ENCODE measurements at regions not wholly inside any gene's neighbourhood (a gene's known extent, or its start where the extent isn't known, plus 50 kb on each side); places are given as distances from the start of the nearest gene placed in this dataset.

DNA sequence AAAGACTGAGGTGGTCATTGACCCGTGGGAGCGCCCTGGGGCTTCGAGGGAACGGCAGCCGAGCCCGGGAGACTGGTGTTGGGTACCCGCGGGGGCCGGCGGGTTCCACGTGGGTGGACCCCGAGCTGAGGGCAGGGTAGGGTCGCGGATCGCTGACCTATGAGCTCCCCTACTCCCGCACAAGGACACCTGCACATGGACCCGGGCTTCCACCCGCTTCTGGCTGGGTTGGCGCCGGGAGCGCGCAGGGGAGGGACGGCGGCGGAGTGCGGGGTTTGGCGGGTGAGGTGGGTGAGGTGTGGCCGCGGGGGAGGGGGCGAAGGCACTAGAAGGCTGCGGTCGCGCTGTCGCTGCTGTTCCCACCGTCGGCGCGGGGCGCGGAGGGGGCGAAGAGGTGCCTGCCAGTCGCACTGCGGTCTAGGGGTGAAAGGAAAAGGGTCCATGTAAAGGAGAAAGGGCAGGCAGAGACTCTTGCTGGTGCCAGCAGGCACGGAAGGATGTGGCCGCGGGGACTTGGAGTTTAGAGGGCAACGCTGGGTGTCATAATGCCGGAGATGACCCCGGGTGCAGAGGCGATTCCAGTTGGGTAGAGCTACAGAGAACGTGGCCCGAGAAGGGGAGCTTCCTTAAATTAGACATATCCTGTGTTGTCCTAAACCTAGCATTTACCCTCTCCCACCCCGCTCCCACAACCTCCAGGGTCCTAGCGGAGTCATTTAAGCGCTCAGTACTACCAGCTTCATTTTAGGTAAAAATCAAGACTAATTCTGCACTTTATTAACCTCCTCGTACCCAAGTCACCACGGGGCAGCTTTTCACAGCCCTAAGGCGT, 245.9 kb upstream of the TOPAZ1 start:
- in situ Hi-C loops (cut with HindIII; ENCODE audit: low pct_unique_long_range_greater_than_20kb, low sequenced_read_pairs): no loop called here
- peak; percentile 38 for DNase-seq (ENCODE audit: low read depth)

DNA sequence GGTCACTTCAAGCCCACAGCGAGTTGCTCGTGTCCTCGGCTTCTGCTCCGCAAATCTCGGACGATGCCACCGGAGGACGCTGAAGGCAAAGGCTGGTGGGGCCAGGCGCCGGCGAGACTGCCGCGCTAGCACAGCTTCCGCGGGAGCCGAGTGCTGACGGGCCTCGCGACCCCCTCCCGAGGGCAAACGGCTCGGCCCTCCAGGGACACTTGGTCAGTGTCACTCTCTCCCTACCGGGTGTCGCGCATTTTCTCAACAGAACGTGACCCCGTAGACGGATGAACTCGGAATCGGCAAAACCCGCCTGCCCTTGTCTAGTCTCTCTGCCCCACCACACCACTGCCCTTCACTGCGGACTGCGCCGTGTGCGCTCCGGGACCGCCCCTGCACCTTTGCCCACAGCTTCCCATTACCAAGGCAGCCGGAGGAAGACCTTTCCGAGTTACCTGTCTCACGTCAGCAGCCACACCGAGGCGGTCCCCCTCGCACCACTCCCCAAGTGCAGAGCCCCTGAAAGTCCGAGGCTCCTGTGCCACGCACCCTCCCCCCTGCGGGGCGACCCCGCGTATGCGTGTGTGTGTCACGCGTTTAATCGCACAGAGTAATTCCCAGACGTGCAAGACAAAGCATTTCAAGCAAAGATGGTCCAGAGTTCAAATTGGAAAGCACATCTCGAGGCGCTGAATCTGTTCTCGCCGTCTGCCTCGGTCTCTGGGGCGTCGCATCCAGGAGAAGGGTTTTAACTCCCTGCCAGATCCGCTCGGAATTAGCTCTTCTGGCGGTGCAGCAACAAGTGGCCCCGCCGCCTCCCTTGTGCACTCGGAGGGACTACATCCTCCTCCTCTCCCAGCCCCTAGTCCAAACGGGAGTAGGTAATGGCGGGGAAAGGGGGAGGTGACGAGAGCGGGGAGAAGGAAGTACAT, 245.0 kb upstream of the TOPAZ1 start:
- DNase-seq (ENCODE audit: low read depth): peak; percentile 57
- in situ Hi-C loops (cut with HindIII; ENCODE audit: low pct_unique_long_range_greater_than_20kb, low sequenced_read_pairs): no loop called here

DNA sequence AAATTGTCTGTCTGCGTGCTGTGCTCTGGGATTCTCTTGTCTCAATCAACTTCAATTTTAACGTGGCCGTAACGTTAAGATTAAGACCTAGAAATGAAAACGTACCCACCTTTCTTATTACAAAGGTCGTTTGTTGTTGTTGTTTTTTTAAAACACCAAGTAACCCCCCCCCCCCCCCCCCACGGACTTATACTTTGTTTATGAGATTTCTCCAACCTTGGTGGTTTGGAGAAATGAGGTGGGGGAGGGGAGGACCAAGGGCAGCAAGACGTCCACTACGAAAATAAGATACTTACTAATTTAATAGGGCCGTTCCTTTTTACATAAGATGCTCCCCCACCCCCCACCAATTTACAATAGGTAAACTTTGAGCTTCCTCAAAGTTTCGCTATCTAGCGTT, 244.4 kb upstream of the TOPAZ1 start:
- in situ Hi-C loops (cut with HindIII; ENCODE audit: low pct_unique_long_range_greater_than_20kb, low sequenced_read_pairs): no loop called here

GRCh38 chr3:43997788-43998369, 243.8 kb upstream of the TOPAZ1 start:
- in situ Hi-C loops (cut with HindIII; ENCODE audit: low pct_unique_long_range_greater_than_20kb, low sequenced_read_pairs): no loop called here

More for the DNA sequence above, 244.4 kb upstream of the TOPAZ1 start:
- DNase-seq (ENCODE audit: low read depth): no peak

DNA sequence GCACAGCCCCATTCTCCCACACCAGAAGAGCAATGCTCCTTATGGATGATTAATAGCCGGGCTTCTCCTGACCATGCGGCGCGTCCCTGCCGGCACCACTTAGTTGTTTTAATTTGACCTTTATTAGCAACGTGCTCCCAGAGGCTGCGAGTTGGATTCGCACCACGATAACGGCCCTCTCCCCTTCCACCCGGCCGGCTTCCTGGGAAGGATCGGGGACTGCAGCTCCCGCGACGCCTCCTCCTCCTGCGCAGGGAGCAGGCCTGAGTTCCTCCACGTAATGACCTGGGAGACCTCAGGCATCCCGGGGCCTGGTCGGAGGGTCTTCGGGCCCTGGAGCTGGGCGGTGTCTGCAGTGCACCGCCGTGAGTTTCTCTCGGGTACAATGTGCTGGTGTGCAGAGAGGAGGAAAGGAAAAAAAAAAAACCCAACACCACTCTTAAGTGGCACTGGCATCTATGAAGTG, 243.3 kb upstream of the TOPAZ1 start:
- DNase-seq (ENCODE audit: low read depth): no peak
- in situ Hi-C loops (cut with HindIII; ENCODE audit: low pct_unique_long_range_greater_than_20kb, low sequenced_read_pairs): no loop called here

More at GRCh38 chr3:43997788-43998369, 243.8 kb upstream of the TOPAZ1 start:
- no peak for DNase-seq (ENCODE audit: low read depth)

DNA sequence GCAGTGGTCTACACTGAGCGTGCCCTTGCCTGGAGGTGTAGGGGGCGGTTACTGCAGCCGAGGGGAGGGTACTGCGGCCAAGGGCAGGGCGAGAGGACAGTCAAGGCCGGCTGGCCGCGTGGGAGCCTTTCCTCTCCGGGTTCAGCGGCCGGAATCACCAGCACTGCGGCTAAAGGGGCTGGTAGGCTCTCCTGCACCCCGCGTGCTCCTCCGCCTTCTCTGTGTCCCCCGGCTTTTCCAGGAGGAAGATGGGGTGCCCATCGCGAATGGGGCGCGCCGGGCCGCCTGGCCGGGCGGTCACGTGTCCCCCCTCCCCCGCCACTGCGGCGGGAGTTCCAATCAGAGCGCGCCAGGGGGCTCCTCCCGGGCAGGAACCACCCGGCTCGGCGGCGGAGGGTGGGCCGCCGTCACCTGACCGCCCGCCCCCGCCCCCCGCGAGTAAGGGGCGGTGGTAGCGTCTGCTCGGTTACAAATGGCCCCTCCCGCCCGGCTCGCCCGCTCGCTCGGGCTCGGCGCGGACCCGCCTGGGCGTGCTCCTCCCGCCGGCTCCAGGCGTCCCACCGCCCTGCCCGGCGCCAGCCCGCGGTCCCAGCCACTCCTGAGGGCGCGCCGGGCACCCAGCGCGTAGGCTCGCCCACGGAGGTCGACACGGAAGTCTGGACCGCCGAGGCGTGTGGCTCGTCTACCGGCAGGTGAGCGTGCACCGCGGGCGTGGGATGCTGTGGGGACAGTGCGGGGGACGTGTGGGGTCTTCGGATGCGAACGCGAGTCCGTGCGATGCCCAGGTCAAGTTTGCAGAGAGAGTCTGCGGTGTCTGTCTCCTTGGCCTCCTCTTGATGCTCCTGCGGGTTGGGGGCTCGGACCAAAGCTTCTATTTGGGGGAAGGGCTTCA, 242.6 kb upstream of the TOPAZ1 start:
- in situ Hi-C loops (cut with HindIII; ENCODE audit: low pct_unique_long_range_greater_than_20kb, low sequenced_read_pairs): no loop called here
- DNase-seq (ENCODE audit: low read depth): peak; percentile 81

DNA sequence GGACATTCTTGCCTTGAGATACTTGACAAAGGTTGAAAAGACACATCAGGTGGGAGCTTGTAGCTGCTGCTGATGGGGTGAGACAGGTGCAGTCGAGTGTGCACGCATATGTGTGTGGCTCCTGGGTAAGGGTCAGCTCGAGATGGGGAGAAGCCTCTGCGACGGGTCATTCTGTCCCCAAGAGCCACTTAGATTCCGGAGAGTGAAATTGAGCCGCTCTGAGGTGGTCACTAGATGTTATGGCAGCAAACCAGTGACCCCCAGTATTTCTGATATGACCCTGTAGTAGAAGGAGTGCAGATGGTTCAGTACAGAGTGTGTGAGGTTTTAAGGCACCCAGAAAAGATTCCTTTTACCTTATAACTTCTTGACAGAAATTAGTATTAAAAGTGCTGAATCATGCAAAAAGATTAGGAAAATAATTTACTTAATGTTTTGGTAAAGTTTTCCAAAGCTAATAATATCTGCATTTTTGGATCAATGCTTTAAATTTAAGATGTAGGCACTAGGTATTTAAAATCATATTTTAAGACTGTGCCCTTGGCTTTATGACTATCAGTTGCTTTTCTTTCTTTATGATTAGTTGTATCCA, 241.9 kb upstream of the TOPAZ1 start:
- in situ Hi-C loops (cut with HindIII; ENCODE audit: low pct_unique_long_range_greater_than_20kb, low sequenced_read_pairs): no loop called here
- no peak for DNase-seq (ENCODE audit: low read depth)

GRCh38 chr3:44000586-44000985, 241.1 kb upstream of the TOPAZ1 start:
- in situ Hi-C loops (cut with HindIII; ENCODE audit: low pct_unique_long_range_greater_than_20kb, low sequenced_read_pairs): no loop called here
- peak; percentile 57 for DNase-seq (ENCODE audit: low read depth)

GRCh38 chr3:44001072-44001471, 240.6 kb upstream of the TOPAZ1 start:
- no peak for DNase-seq (ENCODE audit: low read depth)
- in situ Hi-C loops (cut with HindIII; ENCODE audit: low pct_unique_long_range_greater_than_20kb, low sequenced_read_pairs): no loop called here

DNA sequence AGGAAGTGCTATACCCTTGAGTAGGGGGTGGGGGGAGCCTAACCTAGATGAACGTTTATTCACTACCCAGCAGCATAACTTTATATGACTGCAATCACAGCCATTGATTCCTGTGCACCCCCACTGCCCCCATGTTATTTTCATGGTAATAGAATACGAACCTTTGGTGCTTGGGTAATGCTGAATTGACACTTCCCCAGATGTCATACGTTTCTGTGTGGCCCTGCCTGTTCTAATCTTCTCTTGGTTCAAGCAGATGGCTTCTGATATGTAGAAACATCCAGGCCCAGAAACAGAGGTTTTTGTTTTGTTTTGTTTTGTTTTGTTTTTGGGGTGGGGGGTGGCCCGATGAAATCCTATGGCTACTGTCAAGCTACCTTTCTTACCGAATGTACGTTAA, 237.9 kb upstream of the TOPAZ1 start:
- in situ Hi-C loops (cut with HindIII; ENCODE audit: low pct_unique_long_range_greater_than_20kb, low sequenced_read_pairs): no loop called here
- DNase-seq (ENCODE audit: low read depth): no peak

- DNase-seq (ENCODE audit: low read depth): no peak
- in situ Hi-C loops (cut with HindIII; ENCODE audit: low pct_unique_long_range_greater_than_20kb, low sequenced_read_pairs): no loop called here
These were observed 230.0 kb upstream of the TOPAZ1 start for GRCh38 chr3:44011680-44012079.

DNA sequence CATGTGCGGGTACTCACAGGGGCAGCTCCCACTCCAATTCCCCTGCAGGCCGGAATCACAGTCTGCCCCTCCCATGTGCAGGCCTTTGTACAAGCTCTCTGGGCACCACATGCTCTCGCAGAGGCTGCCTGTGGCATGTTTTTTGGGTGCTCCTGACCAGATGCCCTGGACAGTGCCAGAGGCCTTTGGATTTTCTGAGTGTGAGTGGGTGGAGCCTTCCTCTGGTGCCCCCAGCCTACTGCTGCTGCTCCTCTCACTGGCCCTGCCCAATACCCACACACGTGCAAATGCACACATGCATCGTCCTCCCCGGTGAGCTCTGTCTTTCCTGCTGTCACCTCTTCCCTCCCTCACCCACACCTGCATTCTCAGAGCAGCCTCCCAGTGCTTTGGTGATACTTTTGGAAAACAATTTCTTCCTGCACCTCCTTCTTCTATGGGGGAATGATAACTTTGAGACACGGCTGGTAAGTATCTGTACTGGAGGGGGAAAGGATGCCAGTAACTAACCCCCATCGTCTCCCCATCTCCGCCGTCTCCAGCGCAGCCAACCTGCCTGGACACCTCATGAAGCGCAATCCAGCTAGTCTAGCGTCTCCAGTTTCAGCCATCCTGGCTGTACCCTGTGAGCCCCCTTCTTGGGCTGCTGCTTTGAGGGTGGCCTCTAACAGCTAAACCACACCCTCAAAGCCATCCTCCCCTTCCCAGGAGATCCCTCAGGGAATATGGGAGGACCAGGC, 229.4 kb upstream of the TOPAZ1 start:
- in situ Hi-C loops (cut with HindIII; ENCODE audit: low pct_unique_long_range_greater_than_20kb, low sequenced_read_pairs): no loop called here

DNA sequence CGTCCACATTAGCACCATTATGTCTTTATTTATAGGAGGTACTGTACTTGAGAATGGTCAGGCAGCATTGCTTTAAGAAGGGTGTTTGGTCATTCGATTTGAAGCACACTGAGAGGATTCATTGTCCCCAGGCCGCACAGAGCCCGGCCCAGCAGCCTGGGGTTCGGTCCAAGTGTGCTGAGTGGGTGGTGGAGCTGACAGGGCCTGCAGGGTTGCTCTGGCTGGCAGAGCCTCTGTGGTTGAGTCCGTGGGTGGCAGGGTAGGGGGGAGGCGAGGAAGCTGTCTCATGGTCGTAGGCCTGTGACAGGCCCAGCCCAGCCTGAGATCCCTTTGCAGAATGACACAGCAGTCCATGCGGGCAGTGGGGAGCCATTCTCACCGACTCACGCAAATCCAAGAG, 227.7 kb upstream of the TOPAZ1 start:
- DNase-seq (ENCODE audit: low read depth): no peak
- in situ Hi-C loops (cut with HindIII; ENCODE audit: low pct_unique_long_range_greater_than_20kb, low sequenced_read_pairs): no loop called here

More for the DNA sequence above, 229.4 kb upstream of the TOPAZ1 start:
- no peak for DNase-seq (ENCODE audit: low read depth)

DNA sequence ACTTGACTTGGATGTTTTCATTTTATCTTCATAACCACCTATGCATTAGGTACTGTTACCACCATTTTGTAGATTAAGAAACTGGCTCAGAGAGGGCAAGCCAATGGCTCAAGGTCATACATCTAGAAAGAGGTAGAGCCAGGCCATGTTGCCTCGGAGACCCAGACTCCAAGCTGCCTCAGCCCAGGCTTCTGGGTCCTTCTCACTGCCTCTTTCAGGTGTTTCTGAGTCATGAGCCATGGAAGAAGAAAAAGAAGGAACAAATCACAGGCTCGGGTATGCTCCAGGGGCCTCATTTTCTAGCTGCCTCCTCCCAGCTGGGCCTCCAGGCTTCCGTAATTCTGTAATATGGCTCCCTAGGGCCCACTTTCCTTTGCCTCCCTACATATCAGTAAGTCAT, 226.5 kb upstream of the TOPAZ1 start:
- no peak for DNase-seq (ENCODE audit: low read depth)
- in situ Hi-C loops (cut with HindIII; ENCODE audit: low pct_unique_long_range_greater_than_20kb, low sequenced_read_pairs): no loop called here

DNA sequence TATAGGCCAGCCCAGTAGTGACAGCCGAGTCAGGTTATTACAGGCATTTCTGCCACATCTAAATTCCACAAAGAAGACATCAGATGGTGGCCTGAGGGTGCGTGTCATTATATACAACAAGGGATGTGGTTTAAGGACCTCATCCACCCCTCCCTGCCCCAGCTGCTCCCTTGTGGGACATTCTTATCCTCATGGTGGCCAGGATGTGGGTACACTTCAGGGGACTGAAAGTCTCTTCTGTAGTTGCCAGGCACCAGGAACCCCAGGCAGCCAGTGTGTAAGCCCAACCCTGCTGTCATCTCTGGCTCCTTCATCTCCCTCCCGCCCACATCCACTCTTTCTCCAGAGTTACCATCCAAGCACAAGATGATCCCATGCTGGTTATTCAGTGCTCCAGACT, 224.9 kb upstream of the TOPAZ1 start:
- in situ Hi-C loops (cut with HindIII; ENCODE audit: low pct_unique_long_range_greater_than_20kb, low sequenced_read_pairs): no loop called here
- no peak for DNase-seq (ENCODE audit: low read depth)

DNA sequence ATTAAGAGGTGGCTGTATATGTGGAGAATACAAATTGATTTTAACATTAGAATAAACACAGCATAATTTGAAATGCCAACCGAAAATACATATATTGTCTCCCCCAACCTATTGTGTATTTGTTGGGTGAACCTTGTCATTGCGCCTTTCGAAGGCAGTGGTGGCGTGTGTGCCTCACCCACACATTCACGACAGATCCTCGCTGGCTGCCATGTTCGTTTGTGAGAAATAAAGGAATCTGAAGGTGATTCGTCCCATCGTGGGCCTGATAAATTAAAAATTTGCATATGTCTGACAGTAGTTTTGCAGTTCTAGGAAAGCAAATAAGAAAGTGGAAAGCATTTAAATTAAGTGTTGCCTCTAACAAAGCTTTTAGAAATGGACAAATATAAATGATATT, 222.8 kb upstream of the TOPAZ1 start:
- in situ Hi-C loops (cut with HindIII; ENCODE audit: low pct_unique_long_range_greater_than_20kb, low sequenced_read_pairs): no loop called here
- DNase-seq (ENCODE audit: low read depth): no peak

DNA sequence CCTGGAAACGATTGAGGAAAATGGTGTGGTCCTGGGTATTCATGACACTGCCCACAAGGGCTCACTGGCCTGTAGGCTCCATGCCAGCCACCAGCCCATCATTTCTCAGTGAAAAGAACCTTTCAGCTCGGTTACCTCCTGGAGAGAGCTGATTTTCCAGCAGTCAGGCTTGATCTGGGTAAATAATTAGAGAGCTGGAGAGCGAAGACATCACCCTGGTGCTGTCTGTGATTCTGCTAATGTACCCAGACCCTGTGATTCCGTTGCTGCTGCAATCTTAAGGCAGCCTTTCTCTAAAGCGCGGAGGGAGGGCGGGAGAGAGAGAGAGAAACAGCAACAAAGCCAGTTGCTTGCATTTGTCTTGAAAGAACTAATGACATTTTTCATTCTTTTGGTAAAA, 221.9 kb upstream of the TOPAZ1 start:
- in situ Hi-C loops (cut with HindIII; ENCODE audit: low pct_unique_long_range_greater_than_20kb, low sequenced_read_pairs): no loop called here
- DNase-seq (ENCODE audit: low read depth): no peak
